ENCODE measurements at regions not wholly inside any gene's neighbourhood (a gene's known extent, or its start where the extent isn't known, plus 50 kb on each side); places are given as distances from the start of the nearest gene placed in this dataset.

DNA sequence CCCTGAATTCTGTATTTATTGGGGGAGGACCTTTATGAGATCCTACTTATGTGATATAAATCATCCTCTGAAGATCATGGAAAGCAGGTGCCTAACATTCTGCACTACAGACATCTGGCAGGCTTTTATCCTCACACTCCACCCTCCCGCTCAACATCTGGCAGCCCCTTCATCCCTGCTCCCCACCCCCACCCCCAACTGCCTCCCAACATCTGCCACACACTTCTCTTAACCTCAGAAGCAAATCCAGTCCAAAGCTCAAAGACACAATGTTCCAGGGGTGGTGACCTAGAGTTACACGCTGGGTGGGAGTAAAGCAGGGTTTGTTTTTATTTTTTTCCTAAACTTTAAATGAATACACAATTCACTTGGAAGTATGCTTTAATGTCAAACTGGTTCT lies 184.5 kb upstream of the ATP11B start:
- TF ChIP-seq, protein P1, sequence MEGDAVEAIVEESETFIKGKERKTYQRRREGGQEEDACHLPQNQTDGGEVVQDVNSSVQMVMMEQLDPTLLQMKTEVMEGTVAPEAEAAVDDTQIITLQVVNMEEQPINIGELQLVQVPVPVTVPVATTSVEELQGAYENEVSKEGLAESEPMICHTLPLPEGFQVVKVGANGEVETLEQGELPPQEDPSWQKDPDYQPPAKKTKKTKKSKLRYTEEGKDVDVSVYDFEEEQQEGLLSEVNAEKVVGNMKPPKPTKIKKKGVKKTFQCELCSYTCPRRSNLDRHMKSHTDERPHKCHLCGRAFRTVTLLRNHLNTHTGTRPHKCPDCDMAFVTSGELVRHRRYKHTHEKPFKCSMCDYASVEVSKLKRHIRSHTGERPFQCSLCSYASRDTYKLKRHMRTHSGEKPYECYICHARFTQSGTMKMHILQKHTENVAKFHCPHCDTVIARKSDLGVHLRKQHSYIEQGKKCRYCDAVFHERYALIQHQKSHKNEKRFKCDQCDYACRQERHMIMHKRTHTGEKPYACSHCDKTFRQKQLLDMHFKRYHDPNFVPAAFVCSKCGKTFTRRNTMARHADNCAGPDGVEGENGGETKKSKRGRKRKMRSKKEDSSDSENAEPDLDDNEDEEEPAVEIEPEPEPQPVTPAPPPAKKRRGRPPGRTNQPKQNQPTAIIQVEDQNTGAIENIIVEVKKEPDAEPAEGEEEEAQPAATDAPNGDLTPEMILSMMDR (IDR thresholded peaks at IDR 0.05; ENCODE audit: low read depth, low read length, missing input control), result no peak
- TF ChIP-seq TAF1 (conservative IDR thresholded peaks at IDR 0.05) (no peak), JUND (IDR thresholded peaks at IDR 0.05) (no peak), YY1 (IDR thresholded peaks at IDR 0.05) (no peak), RAD21 (IDR thresholded peaks at IDR 0.05) (no peak), FOXA1 (IDR thresholded peaks at IDR 0.05) (no peak), EGR1 (IDR thresholded peaks at IDR 0.05; ENCODE audit: low read depth in 2 of 2) (no peak), GABPA (IDR thresholded peaks at IDR 0.05 in 1 of 2, conservative IDR thresholded peaks at IDR 0.05 in 1 of 2) (no peak), RXRA (IDR thresholded peaks at IDR 0.05) (no peak)
- TF ChIP-seq, protein P2, sequence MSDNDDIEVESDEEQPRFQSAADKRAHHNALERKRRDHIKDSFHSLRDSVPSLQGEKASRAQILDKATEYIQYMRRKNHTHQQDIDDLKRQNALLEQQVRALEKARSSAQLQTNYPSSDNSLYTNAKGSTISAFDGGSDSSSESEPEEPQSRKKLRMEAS (IDR thresholded peaks at IDR 0.05), result no peak
- TF ChIP-seq, protein P3, sequence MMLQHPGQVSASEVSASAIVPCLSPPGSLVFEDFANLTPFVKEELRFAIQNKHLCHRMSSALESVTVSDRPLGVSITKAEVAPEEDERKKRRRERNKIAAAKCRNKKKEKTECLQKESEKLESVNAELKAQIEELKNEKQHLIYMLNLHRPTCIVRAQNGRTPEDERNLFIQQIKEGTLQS (IDR thresholded peaks at IDR 0.05), result no peak
- TF ChIP-seq, protein P4, sequence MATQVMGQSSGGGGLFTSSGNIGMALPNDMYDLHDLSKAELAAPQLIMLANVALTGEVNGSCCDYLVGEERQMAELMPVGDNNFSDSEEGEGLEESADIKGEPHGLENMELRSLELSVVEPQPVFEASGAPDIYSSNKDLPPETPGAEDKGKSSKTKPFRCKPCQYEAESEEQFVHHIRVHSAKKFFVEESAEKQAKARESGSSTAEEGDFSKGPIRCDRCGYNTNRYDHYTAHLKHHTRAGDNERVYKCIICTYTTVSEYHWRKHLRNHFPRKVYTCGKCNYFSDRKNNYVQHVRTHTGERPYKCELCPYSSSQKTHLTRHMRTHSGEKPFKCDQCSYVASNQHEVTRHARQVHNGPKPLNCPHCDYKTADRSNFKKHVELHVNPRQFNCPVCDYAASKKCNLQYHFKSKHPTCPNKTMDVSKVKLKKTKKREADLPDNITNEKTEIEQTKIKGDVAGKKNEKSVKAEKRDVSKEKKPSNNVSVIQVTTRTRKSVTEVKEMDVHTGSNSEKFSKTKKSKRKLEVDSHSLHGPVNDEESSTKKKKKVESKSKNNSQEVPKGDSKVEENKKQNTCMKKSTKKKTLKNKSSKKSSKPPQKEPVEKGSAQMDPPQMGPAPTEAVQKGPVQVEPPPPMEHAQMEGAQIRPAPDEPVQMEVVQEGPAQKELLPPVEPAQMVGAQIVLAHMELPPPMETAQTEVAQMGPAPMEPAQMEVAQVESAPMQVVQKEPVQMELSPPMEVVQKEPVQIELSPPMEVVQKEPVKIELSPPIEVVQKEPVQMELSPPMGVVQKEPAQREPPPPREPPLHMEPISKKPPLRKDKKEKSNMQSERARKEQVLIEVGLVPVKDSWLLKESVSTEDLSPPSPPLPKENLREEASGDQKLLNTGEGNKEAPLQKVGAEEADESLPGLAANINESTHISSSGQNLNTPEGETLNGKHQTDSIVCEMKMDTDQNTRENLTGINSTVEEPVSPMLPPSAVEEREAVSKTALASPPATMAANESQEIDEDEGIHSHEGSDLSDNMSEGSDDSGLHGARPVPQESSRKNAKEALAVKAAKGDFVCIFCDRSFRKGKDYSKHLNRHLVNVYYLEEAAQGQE (IDR thresholded peaks at IDR 0.05), result no peak
